Neural progenitor cell (in vitro differentiated cells): ENCODE measurements at regions not wholly inside any gene's neighbourhood (a gene's known extent, or its start where the extent isn't known, plus 50 kb on each side); places are given as distances from the start of the nearest gene placed in this dataset.

Source experiments
- DNase-seq: peaks from one replicate; pipeline ENCODE4 v3.0.0-alpha.2; 2016; ENCODE audit warnings: low spot score
- H2AFZ ChIP-seq: fragments of 200-600 bp; sonication (generic); replicated peaks from 2 replicates; pipeline ENCODE4 v1.6.1; 2016; ENCODE audit warnings: antibody characterized with exemption
- H3F3A ChIP-seq: fragments of 200-600 bp; sonication (generic); 2 replicates; pipeline ENCODE4 v1.6.1; 2016; ENCODE audit warnings: antibody characterized with exemption, low read depth
- H3K27ac ChIP-seq: fragments of 200-600 bp; sonication (generic); 2 replicates; pipeline ENCODE4 v1.5.1; 2016; ENCODE audit warnings: mild to moderate bottlenecking
- H3K27me3 ChIP-seq: fragments of 200-600 bp; sonication (generic); 2 replicates; pipeline ENCODE4 v1.6.1; 2016; ENCODE audit warnings: mild to moderate bottlenecking, moderate library complexity
- H3K36me3 ChIP-seq: fragments of 200-600 bp; sonication (generic); 2 replicates; pipeline ENCODE4 v1.5.1; 2016
- H3K4me1 ChIP-seq: fragments of 200-600 bp; sonication (generic); 2 replicates; pipeline ENCODE4 v1.6.1; 2016; ENCODE audit warnings: mixed run types
- H3K4me2 ChIP-seq: fragments of 200-600 bp; sonication (generic); 2 replicates; pipeline ENCODE4 v1.6.1; 2016
- H3K4me3 ChIP-seq: fragments of 200-600 bp; sonication (generic); 2 replicates; pipeline ENCODE4 v1.5.1; 2016
- H3K79me2 ChIP-seq: fragments of 200-600 bp; sonication (generic); 2 replicates; pipeline ENCODE4 v1.6.1; 2016; ENCODE audit warnings: low read depth
- H3K9ac ChIP-seq: fragments of 200-600 bp; sonication (generic); 2 replicates; pipeline ENCODE4 v1.6.1; 2016
- H3K9me3 ChIP-seq: fragments of 200-600 bp; sonication (generic); 2 replicates; pipeline ENCODE4 v1.5.1; 2016; ENCODE audit warnings: low read depth
- H4K20me1 ChIP-seq: fragments of 200-600 bp; sonication (generic); 2 replicates; pipeline ENCODE4 v1.6.1; 2016; ENCODE audit warnings: low read depth
- H3K27ac Mint-ChIP-seq: 3 replicates; pipeline ENCODE4 v1.8.0; 2021; ENCODE audit warnings: mixed read lengths
- H3K27me3 Mint-ChIP-seq: 2 replicates; pipeline ENCODE4 v1.8.0; 2022; ENCODE audit warnings: low read depth, mild to moderate bottlenecking, inconsistent platforms, moderate library complexity, mixed read lengths; ENCODE audit not compliant: insufficient read depth
- H3K36me3 Mint-ChIP-seq: 3 replicates; pipeline ENCODE4 v1.8.0; 2021; ENCODE audit warnings: mixed read lengths
- H3K4me1 Mint-ChIP-seq: 3 replicates; pipeline ENCODE4 v1.8.0; 2021; ENCODE audit warnings: mixed read lengths
- H3K4me3 Mint-ChIP-seq: 3 replicates; pipeline ENCODE4 v1.8.0; 2021; ENCODE audit warnings: mild to moderate bottlenecking, moderate library complexity, mixed read lengths
- H3K9me3 Mint-ChIP-seq: 3 replicates; pipeline ENCODE4 v1.8.0; 2020; ENCODE audit warnings: mixed read lengths
- CTCF ChIP-seq: fragments of 200-600 bp; sonication (generic); IDR thresholded peaks from 2 replicates; pipeline ENCODE4 v1.5.1; 2017; ENCODE audit warnings: antibody characterized with exemption, mild to moderate bottlenecking
- EZH2 ChIP-seq: fragments of 200-600 bp; sonication (generic); IDR thresholded peaks from 2 replicates; pipeline ENCODE4 v1.6.1; 2017; ENCODE audit warnings: antibody characterized with exemption, mild to moderate bottlenecking, moderate library complexity
- EZH2phosphoT487 ChIP-seq: fragments of 200-600 bp; sonication (generic); IDR thresholded peaks from 2 replicates; pipeline ENCODE4 v1.6.1; 2017; ENCODE audit warnings: antibody characterized with exemption

GRCh38 chr3:87126321-87126720 lies 100.8 kb upstream of the CHMP2B start:
- Histone ChIP-seq H4K20me1 (no peaks in the 10 kb centered on the region), H3K9ac (no peak overlapping the region), H3K27me3 (no peaks in the 10 kb centered on the region), H3K4me2 (no peak overlapping the region), H3K27ac (no peak overlapping the region), H2AFZ (no peak overlapping the region), H3K4me3 (no peak overlapping the region), H3K9me3 (no peaks in the 10 kb centered on the region), H3F3A (no peaks in the 10 kb centered on the region), H3K4me1 (peaks cover 4% of the 10 kb centered on the region), H3K79me2 (no peaks in the 10 kb centered on the region), H3K36me3 (no peaks in the 10 kb centered on the region)
- no peaks in the 10 kb centered on the region for H3K27me3 Mint-ChIP-seq
- no peak overlapping the region for H3K4me3 Mint-ChIP-seq
- no peak overlapping the region for H3K27ac Mint-ChIP-seq
- no peaks in the 10 kb centered on the region for H3K9me3 Mint-ChIP-seq
- no peak for DNase-seq
- peaks cover 1% of the 10 kb centered on the region for H3K4me1 Mint-ChIP-seq
- no peak for TF ChIP-seq EZH2
- TF ChIP-seq CTCF: no peak
- TF ChIP-seq EZH2phosphoT487: no peak
- no peaks in the 10 kb centered on the region for H3K36me3 Mint-ChIP-seq

GRCh38 chr3:87125116-87125515 lies 102.0 kb upstream of the CHMP2B start:
- H3K4me3 ChIP-seq: no peak overlapping the region
- peaks cover 16% of the 10 kb centered on the region for H3K4me1 ChIP-seq
- TF ChIP-seq EZH2: no peak
- no peak for TF ChIP-seq EZH2phosphoT487
- TF ChIP-seq CTCF: no peak
- H3K79me2 ChIP-seq: no peaks in the 10 kb centered on the region
- Mint-ChIP-seq H3K9me3 (no peaks in the 10 kb centered on the region), H3K27me3 (no peaks in the 10 kb centered on the region), H3K4me3 (no peak overlapping the region), H3K27ac (no peak overlapping the region), H3K4me1 (peaks cover 8% of the 10 kb centered on the region), H3K36me3 (no peaks in the 10 kb centered on the region)
- H3K4me2 ChIP-seq: no peak overlapping the region
- no peak overlapping the region for H3K9ac ChIP-seq
- no peak overlapping the region for H3K27ac ChIP-seq
- no peaks in the 10 kb centered on the region for H3K27me3 ChIP-seq
- no peaks in the 10 kb centered on the region for H3K36me3 ChIP-seq
- H3K9me3 ChIP-seq: no peaks in the 10 kb centered on the region
- peaks cover 11% of the 10 kb centered on the region for H3F3A ChIP-seq
- DNase-seq: no peak
- H4K20me1 ChIP-seq: no peaks in the 10 kb centered on the region
- H2AFZ ChIP-seq: no peak overlapping the region

- H3K9me3 Mint-ChIP-seq: no peaks in the 10 kb centered on the region
- TF ChIP-seq EZH2 (no peak), EZH2phosphoT487 (no peak), CTCF (no peak)
- no peaks in the 10 kb centered on the region for H3K27me3 Mint-ChIP-seq
- H3K4me2 ChIP-seq: no peak overlapping the region
- no peak overlapping the region for H3K4me3 ChIP-seq
- no peak overlapping the region for H3K4me3 Mint-ChIP-seq
- H3K27ac ChIP-seq: no peak overlapping the region
- no peak overlapping the region for H2AFZ ChIP-seq
- H3K4me1 ChIP-seq: peaks cover 16% of the 10 kb centered on the region
- H3K27me3 ChIP-seq: no peaks in the 10 kb centered on the region
- H3F3A ChIP-seq: peaks cover 12% of the 10 kb centered on the region
- no peaks in the 10 kb centered on the region for H3K36me3 Mint-ChIP-seq
- no peaks in the 10 kb centered on the region for H3K36me3 ChIP-seq
- no peak overlapping the region for H3K27ac Mint-ChIP-seq
- DNase-seq: no peak
- H3K4me1 Mint-ChIP-seq: peaks cover 8% of the 10 kb centered on the region
- H3K9ac ChIP-seq: no peak overlapping the region
- no peaks in the 10 kb centered on the region for H4K20me1 ChIP-seq
- H3K9me3 ChIP-seq: no peaks in the 10 kb centered on the region
- H3K79me2 ChIP-seq: no peaks in the 10 kb centered on the region
These were observed 104.3 kb upstream of the CHMP2B start for GRCh38 chr3:87122766-87123165.

GRCh38 chr3:87121856-87122255 lies 105.3 kb upstream of the CHMP2B start:
- H3K36me3 ChIP-seq: no peaks in the 10 kb centered on the region
- no peaks in the 10 kb centered on the region for H3K79me2 ChIP-seq
- H3K27ac Mint-ChIP-seq: no peak overlapping the region
- DNase-seq: no peak
- no peak overlapping the region for H3K4me3 Mint-ChIP-seq
- H3K4me1 ChIP-seq: peaks cover 24% of the 10 kb centered on the region
- TF ChIP-seq EZH2: no peak
- no peak for TF ChIP-seq CTCF
- no peak for TF ChIP-seq EZH2phosphoT487
- H3K36me3 Mint-ChIP-seq: no peaks in the 10 kb centered on the region
- H3K27me3 ChIP-seq: no peaks in the 10 kb centered on the region
- H3F3A ChIP-seq: peaks cover 12% of the 10 kb centered on the region
- H3K27ac ChIP-seq: no peak overlapping the region
- H3K9me3 ChIP-seq: no peaks in the 10 kb centered on the region
- no peaks in the 10 kb centered on the region for H4K20me1 ChIP-seq
- H3K4me3 ChIP-seq: no peak overlapping the region
- no peak overlapping the region for H3K9ac ChIP-seq
- H3K27me3 Mint-ChIP-seq: no peaks in the 10 kb centered on the region
- no peak overlapping the region for H3K4me2 ChIP-seq
- no peak overlapping the region for H2AFZ ChIP-seq
- no peaks in the 10 kb centered on the region for H3K9me3 Mint-ChIP-seq
- H3K4me1 Mint-ChIP-seq: peaks cover 8% of the 10 kb centered on the region
